HK-2 (cell line): ENCODE measurements at regions not wholly inside any gene's neighbourhood (a gene's known extent, or its start where the extent isn't known, plus 50 kb on each side); places are given as distances from the start of the nearest gene placed in this dataset.
"Not testable (repeated sequence)": the region's sequence is repeated elsewhere in the genome, so short reads cannot be mapped to it uniquely, and the experiment has no call there.

Experiments
- DNase-seq: peaks from one replicate; pipeline ENCODE4 v3.0.0-alpha.2; 2018; ENCODE audit not compliant: unreplicated experiment

DNA sequence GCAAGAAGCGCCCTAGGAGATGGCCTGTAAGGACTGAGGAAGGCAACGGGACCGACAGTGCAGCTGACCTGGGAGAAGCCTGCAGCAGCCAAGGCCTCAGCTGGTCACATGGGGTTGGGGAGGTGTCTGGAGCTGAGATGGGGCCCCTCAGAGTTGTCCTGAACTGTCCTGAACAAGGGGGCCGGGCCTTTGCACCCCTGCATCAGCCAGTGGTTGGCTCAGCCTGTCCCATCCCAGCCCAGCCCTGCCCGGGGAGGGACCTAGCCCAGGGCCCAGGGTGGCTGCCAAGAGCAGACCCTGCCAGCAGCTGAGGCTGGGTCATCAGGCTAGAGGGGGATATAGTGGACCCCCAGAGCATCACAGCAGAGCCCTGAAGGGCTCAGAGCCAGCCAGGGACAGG, 122.8 kb upstream of the PPP1R26 start:
- no peak for DNase-seq

DNA sequence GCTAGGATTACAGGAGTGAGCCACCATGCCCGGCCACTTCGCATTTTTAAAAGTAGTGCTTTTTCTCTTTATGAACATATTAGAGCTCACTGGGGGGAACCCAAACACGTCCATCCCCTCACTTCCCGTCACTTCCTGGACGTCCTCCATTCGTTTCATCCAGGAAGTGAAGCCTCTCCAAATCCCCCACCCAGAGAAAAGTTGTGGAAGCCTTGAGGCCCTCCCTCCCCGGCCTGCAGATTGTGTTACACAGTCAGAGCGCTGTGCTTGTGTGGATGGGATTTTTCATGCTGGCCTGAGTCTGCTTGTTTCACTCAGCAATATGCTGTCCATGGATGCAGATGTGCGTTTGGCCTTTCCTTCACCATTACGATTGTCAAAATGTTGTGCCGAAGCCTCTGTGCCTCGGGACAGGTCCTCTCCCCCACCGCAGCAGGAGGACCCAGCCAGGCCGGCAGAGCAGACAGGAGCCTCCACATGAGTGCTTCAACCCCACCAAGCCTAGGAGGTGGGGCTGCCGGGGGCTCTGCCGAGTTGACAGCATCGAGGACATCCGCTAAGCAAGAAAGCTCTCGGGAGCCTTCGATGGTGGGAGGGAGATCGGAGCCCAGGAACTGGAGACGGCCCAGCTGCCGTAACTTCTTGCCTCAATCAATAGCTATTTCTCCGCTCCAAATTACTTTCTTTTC, 121.6 kb upstream of the PPP1R26 start:
- no peak for DNase-seq

GRCh38 chr9:135358552-135358940, 121.0 kb upstream of the PPP1R26 start:
- DNase-seq = no peak

GRCh38 chr9:135359764-135360163, 119.8 kb upstream of the PPP1R26 start:
- DNase-seq = no peak

DNA sequence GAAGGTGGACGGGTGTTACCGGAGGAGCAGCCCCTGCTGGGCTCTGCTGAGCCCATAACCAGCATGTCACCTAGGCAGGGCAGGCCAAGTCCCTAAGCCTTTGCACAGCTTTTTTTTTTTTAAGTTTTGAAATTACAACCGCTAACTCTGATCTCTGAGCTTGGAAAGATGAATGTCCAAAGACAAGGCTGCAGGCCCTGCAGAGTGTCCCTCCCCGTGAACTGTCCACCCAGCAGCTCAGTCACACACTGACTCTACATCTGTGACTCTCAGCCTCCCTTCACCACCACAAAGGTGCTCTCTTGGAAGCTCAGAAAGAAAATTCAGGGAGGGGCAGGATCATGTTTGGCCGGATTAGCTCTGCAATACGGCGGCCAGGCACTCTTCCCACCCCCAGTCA, 119.0 kb upstream of the PPP1R26 start:
- DNase-seq = no peak

GRCh38 chr9:135361668-135362067, 117.9 kb upstream of the PPP1R26 start:
- DNase-seq = not testable (repeated sequence)

- DNase-seq = no peak
Measured at GRCh38 chr9:135363596-135363995, 116.0 kb upstream of the PPP1R26 start.

DNA sequence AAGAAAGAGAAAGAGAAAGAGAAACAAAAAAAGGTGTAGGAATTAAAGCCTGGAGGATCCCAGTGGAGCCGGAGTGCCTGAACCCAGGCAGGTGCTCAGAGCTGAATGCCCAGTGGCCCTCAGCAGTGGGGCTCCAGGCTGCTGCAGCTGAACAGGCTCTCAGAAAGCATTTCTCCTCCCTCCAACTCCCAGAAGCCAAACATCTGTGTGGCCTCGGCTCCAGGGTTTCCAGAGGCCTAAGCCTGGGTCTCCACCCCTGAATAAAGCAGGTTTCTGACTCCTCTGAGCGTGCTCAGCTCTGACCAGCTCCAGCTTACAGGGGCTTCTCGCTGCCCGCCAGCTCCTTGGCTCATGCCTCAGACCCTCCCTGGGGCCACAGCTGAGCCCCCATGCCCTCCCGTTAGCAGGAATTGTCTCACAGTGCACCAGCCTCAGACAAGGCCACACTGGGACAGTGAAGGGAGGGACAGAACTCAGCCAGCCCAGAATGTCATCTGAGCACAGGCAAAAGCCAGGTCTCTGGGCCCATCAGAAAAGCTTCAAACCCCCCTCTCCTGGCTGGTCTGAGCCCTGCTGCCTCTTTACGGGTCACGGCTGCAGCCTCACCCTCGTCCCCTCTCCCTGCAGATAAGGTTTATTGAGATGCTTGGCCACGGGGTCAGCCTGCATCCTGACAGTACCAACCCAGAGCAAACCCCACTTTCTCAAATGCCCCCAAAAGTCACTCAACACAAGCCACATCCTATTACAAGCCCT, 114.4 kb upstream of the PPP1R26 start:
- DNase-seq = no peak

- DNase-seq = no peak
Measured at GRCh38 chr9:135366104-135366503, 113.5 kb upstream of the PPP1R26 start.

- no peak for DNase-seq
Measured at GRCh38 chr9:135369412-135369990, 110.1 kb upstream of the PPP1R26 start.

DNA sequence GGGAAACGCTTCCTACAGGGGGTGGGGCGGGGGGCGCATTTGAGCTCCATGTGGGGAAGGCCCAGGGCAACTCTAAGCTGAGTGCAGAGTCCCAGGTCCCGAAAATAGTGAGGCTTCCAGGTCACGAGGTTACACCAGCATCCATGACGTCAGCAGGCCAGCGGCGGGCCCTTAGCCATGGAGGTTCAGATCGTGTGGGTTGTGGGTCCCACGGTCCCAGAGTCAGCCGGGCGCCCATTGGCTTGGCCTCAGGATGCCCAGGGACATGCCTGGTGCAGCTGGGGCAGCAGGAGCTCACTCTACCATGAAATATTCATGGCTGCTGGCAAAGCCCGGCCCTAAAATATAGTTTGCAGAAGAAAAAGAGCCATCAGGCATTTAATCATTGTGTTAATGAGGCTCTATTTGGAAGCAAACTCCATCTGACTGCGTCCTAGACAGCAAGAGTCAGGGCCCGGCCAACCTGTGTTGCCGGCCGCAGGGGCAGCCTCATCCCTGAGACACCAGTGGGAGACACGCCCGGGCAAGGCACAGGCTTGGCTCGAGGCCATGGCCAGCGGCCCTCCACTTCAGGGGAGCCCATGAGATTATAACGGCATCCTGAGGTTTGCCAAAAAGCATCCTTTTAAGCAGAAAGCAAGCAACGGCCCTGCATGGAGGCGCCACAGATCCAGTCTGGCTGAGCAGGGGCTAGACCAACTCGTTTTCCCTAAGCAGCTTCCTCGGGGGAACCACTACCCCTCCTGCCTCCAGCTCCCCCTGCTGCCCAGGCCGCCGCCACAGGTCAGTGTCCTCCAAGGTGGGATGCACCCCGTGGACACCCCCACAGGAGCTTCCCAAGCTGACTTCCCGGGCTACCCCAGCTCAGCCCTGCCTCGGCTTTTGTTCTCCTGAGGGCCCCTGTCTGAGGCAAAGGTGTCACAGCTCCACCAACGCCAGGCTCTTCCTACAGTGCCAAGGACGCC, 108.9 kb upstream of the PPP1R26 start:
- DNase-seq = no peak

GRCh38 chr9:135371535-135371934, 108.0 kb upstream of the PPP1R26 start:
- no peak for DNase-seq

DNA sequence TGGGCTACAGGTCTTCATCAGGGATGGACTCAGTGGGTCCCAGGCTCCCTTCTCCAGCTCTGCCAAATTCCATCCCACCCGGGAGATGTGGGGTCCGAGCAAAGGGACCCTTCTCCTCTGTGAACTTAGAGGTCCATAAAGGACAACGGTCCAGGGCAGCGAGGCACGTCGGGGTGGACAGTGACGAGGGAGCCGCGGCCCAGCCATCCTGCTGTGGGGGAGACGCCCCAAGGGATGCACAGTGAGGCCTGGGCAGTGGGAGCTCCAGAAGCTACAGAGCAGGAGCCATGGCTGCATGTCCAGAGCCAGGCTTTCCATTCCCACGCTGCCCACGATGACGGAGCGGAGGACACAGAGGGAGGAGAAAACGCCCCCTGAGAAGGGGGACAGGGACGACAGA, 107.5 kb upstream of the PPP1R26 start:
- no peak for DNase-seq

GRCh38 chr9:135372501-135373008, 107.0 kb upstream of the PPP1R26 start:
- no peak for DNase-seq

- no peak for DNase-seq
Measured at GRCh38 chr9:135373151-135373685, 106.4 kb upstream of the PPP1R26 start.

DNA sequence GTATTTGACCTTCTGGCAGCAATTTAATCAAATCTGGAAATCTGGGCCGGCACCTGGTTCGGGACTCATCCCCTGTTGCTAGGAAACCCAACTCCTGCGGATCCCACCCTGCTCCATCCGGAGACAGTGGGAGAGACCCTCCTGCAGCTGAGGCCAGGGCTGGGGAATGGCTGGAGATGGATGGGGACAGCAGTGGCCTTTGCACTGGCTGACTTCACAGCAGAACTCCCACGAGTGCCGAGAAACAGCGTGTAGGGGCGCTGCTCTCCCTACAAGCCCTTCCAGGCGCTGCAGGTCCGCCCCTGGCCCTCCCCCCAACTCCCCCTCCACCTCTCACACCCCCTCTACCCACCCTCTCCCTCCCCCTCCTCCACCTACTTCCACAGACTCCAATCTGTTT, 105.8 kb upstream of the PPP1R26 start:
- no peak for DNase-seq

DNA sequence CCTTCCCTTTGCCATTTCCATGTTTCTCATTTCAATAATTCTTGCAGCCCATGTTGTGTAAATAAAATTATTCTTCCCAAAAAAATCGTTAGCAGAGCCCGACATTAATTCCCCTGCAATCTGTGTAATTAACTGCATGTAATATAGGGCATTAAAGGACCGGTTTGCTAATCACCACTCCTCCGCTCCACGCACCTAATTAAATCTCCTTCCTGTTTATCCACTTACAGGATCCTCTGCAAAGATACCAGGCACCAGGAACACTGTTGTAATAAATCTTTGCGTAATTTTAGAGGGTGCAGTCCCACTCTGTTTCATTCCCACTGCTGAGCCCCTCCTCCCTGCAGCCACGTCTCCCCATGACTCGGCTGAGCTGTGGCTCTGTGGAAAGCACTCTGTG, 105.0 kb upstream of the PPP1R26 start:
- DNase-seq = no peak

- no peak for DNase-seq
Measured at GRCh38 chr9:135375001-135375400, 104.6 kb upstream of the PPP1R26 start.

- DNase-seq = no peak
Measured at GRCh38 chr9:135376511-135377265, 102.9 kb upstream of the PPP1R26 start.

DNA sequence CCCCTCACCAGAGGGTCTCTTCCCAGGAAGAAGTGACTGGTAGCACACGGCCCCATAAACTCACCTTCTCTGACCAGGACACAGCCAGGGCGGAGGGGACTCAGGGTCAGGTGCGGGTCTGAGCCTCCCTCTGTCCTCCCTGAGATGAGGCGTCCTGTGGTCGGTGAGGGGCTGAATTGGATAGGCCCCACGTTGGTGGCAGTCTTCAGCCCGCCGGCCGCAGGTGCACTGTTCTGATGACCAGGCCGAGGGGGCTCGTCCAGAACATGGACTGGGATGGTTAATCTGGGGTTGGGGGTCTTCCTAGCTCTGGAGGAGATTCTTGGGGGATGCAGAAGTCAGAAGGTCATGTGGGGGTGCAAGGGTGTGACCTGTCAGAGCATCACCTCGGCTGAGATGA, 102.2 kb upstream of the PPP1R26 start:
- no peak for DNase-seq

- no peak for DNase-seq
Measured at GRCh38 chr9:135378751-135379150, 100.8 kb upstream of the PPP1R26 start.
